HL-60/S4 treated with retinoic acid at 250 ng/mL for 4 days and 3 days (cell line): ENCODE measurements at regions not wholly inside any gene's neighbourhood (a gene's known extent, or its start where the extent isn't known, plus 50 kb on each side); places are given as distances from the start of the nearest gene placed in this dataset.
"Not testable (repeated sequence)": the region's sequence is repeated elsewhere in the genome, so short reads cannot be mapped to it uniquely, and the experiment has no call there.

Source experiments
- in situ Hi-C: fragments of 300-500 bp; cut with MboI; formaldehyde crosslinking; loops from 2 replicates; pipeline ENCODE4 v1.7.0; 2022; ENCODE audit warnings: low sequenced_read_pairs

- in situ Hi-C loops, result no loop called here
Observed at GRCh38 chr20:23299673-23300050, 50.9 kb upstream of the NXT1 start.

GRCh38 chr20:23298926-23299672 is 51.5 kb upstream of the NXT1 start:
- in situ Hi-C loops, result no loop called here

- in situ Hi-C loops, result no loop called here
Observed at GRCh38 chr20:23298155-23298554, 52.4 kb upstream of the NXT1 start.

- in situ Hi-C loops, result no loop called here
Observed at GRCh38 chr20:23296841-23297701, 53.5 kb upstream of the NXT1 start.

GRCh38 chr20:23295934-23296333 is 54.7 kb upstream of the NXT1 start:
- in situ Hi-C loops, result no loop called here

- in situ Hi-C loops, result no loop called here
Observed at GRCh38 chr20:23294671-23295070, 55.9 kb upstream of the NXT1 start.

GRCh38 chr20:23294166-23294565 is 56.4 kb upstream of the NXT1 start:
- in situ Hi-C loops, result no loop called here

- in situ Hi-C loops, result no loop called here
Observed at GRCh38 chr20:23293689-23294088, 56.9 kb upstream of the NXT1 start.

GRCh38 chr20:23292311-23292710 is 58.3 kb upstream of the NXT1 start:
- in situ Hi-C loops, result not testable (repeated sequence)

- in situ Hi-C loops, result no loop called here
Observed at GRCh38 chr20:23291575-23292240, 58.9 kb upstream of the NXT1 start.

- in situ Hi-C loops, result no loop called here
Observed at GRCh38 chr20:23290761-23291574, 59.6 kb upstream of the NXT1 start.

- in situ Hi-C loops, result no loop called here
Observed at GRCh38 chr20:23289724-23290395, 60.7 kb upstream of the NXT1 start.

GRCh38 chr20:23289249-23289648 is 61.3 kb upstream of the NXT1 start:
- in situ Hi-C loops, result no loop called here

- in situ Hi-C loops, result no loop called here
Observed at GRCh38 chr20:23287354-23288190, 63.0 kb upstream of the NXT1 start.

GRCh38 chr20:23286346-23286745 is 64.2 kb upstream of the NXT1 start:
- in situ Hi-C loops, result no loop called here

- in situ Hi-C loops, result no loop called here
Observed at GRCh38 chr20:23285536-23285935, 65.1 kb upstream of the NXT1 start.

GRCh38 chr20:23284009-23284408 is 66.6 kb upstream of the NXT1 start:
- in situ Hi-C loops, result no loop called here

GRCh38 chr20:23283096-23283850 is 67.3 kb upstream of the NXT1 start:
- in situ Hi-C loops, result no loop called here

GRCh38 chr20:23282546-23282945 is 68.0 kb upstream of the NXT1 start:
- in situ Hi-C loops, result no loop called here
